Astrocyte (in vitro differentiated cells and primary cell): ENCODE measurements at regions not wholly inside any gene's neighbourhood (a gene's known extent, or its start where the extent isn't known, plus 50 kb on each side); places are given as distances from the start of the nearest gene placed in this dataset.

ENCODE experiments used
- DNase-seq: peaks from one replicate; pipeline ENCODE4 v3.0.0-alpha.2; 2010; ENCODE audit warnings: low read depth
- FAIRE-seq: peaks from 2 replicates; lab custom pipeline; 2011; peaks lifted over from hg19 to GRCh38; lab: Jason Lieb, UNC
- H2AFZ ChIP-seq: 2 replicates; pipeline ENCODE4 v1.6.0; 2012; ENCODE audit warnings: low read depth, low read length, inconsistent platforms
- H3K27ac ChIP-seq: 2 replicates; pipeline ENCODE4 v1.5.1; 2011; ENCODE audit warnings: low read depth, low read length, inconsistent platforms
- H3K27me3 ChIP-seq: 2 replicates; pipeline ENCODE4 v1.6.0; 2011; ENCODE audit warnings: low read length, inconsistent platforms; ENCODE audit not compliant: insufficient read depth
- H3K36me3 ChIP-seq: 2 replicates; pipeline ENCODE4 v1.5.1; 2011; ENCODE audit warnings: low read length, inconsistent platforms; ENCODE audit not compliant: insufficient read depth
- H3K4me1 ChIP-seq: 2 replicates; pipeline ENCODE4 v1.5.1; 2011; ENCODE audit warnings: low read length, inconsistent platforms; ENCODE audit not compliant: insufficient read depth
- H3K4me2 ChIP-seq: 2 replicates; pipeline ENCODE4 v1.6.0; 2012; ENCODE audit warnings: low read length, inconsistent platforms
- H3K4me3 ChIP-seq: 2 replicates; pipeline ENCODE4 v1.5.1; 2011; ENCODE audit warnings: low read depth, mild to moderate bottlenecking, low read length, inconsistent platforms; ENCODE audit not compliant: insufficient read depth
- H3K79me2 ChIP-seq: 2 replicates; pipeline ENCODE4 v1.6.0; 2012; ENCODE audit warnings: mild to moderate bottlenecking, low read length, inconsistent platforms; ENCODE audit not compliant: insufficient read depth
- H3K9ac ChIP-seq: 2 replicates; pipeline ENCODE4 v1.6.0; 2012; ENCODE audit warnings: mild to moderate bottlenecking, low read length, inconsistent platforms
- H3K9me3 ChIP-seq: 2 replicates; pipeline ENCODE4 v1.5.1; 2012; ENCODE audit warnings: low read depth, mild to moderate bottlenecking, low read length, inconsistent platforms; ENCODE audit not compliant: insufficient read depth
- H4K20me1 ChIP-seq: 2 replicates; pipeline ENCODE4 v1.6.0; 2012; ENCODE audit warnings: low read length, inconsistent platforms; ENCODE audit not compliant: insufficient read depth
- H3K27ac Mint-ChIP-seq: one replicate; pipeline ENCODE4 v1.8.0; 2021; ENCODE audit warnings: mild to moderate bottlenecking, mixed read lengths; ENCODE audit not compliant: unreplicated experiment
- H3K27me3 Mint-ChIP-seq: one replicate; pipeline ENCODE4 v1.8.0; 2021; ENCODE audit warnings: low read depth, mixed read lengths; ENCODE audit not compliant: unreplicated experiment
- H3K36me3 Mint-ChIP-seq: one replicate; pipeline ENCODE4 v1.8.0; 2021; ENCODE audit warnings: low read depth, mixed read lengths; ENCODE audit not compliant: unreplicated experiment
- H3K4me1 Mint-ChIP-seq: one replicate; pipeline ENCODE4 v1.8.0; 2021; ENCODE audit warnings: low read depth, mixed read lengths; ENCODE audit not compliant: unreplicated experiment
- H3K4me3 Mint-ChIP-seq: one replicate; pipeline ENCODE4 v1.8.0; 2021; ENCODE audit warnings: mild to moderate bottlenecking, moderate library complexity, mixed read lengths; ENCODE audit not compliant: unreplicated experiment
- H3K9me3 Mint-ChIP-seq: one replicate; pipeline ENCODE4 v1.8.0; 2021; ENCODE audit warnings: mild to moderate bottlenecking, mixed read lengths; ENCODE audit not compliant: unreplicated experiment
- CTCF ChIP-seq: IDR thresholded peaks from 2 replicates; pipeline ENCODE4 v1.5.1; 2011; ENCODE audit warnings: low read depth, mild to moderate bottlenecking, inconsistent platforms, low read length, moderate library complexity; ENCODE audit not compliant: insufficient read depth
- EZH2 ChIP-seq: IDR thresholded peaks from 2 replicates; pipeline ENCODE4 v1.6.1; 2012; ENCODE audit warnings: mild to moderate bottlenecking, low read length, inconsistent platforms; ENCODE audit not compliant: insufficient read depth

- Mint-ChIP-seq H3K27ac (no peak overlapping the region), H3K27me3 (no peaks in the 10 kb centered on the region), H3K4me3 (no peak overlapping the region), H3K9me3 (peaks cover 4% of the 10 kb centered on the region), H3K36me3 (no peaks in the 10 kb centered on the region), H3K4me1 (no peaks in the 10 kb centered on the region)
- H2AFZ ChIP-seq, result no peak overlapping the region
- no peaks in the 10 kb centered on the region for H3K9me3 ChIP-seq
- no peak overlapping the region for H3K4me2 ChIP-seq
- no peak for FAIRE-seq
- H3K4me3 ChIP-seq, result no peak overlapping the region
- H3K27ac ChIP-seq, result no peak overlapping the region
- H3K79me2 ChIP-seq, result no peaks in the 10 kb centered on the region
- H3K4me1 ChIP-seq, result no peaks in the 10 kb centered on the region
- no peak for DNase-seq
- H3K9ac ChIP-seq, result no peak overlapping the region
- no peaks in the 10 kb centered on the region for H3K36me3 ChIP-seq
- TF ChIP-seq CTCF (no peak), EZH2 (no peak)
- no peaks in the 10 kb centered on the region for H4K20me1 ChIP-seq
- H3K27me3 ChIP-seq, result no peaks in the 10 kb centered on the region
These were observed 1243.1 kb upstream of the ADGRB3 start for GRCh38 chr6:67391955-67392354.

- Histone ChIP-seq H2AFZ (no peak overlapping the region), H3K79me2 (no peaks in the 10 kb centered on the region), H3K4me2 (no peak overlapping the region), H3K9me3 (no peaks in the 10 kb centered on the region), H3K9ac (no peak overlapping the region), H3K36me3 (no peaks in the 10 kb centered on the region), H3K27ac (no peak overlapping the region), H3K4me1 (no peaks in the 10 kb centered on the region), H3K4me3 (no peak overlapping the region), H4K20me1 (no peaks in the 10 kb centered on the region), H3K27me3 (no peaks in the 10 kb centered on the region)
- no peak for TF ChIP-seq EZH2
- TF ChIP-seq CTCF, result no peak
- Mint-ChIP-seq H3K36me3 (no peaks in the 10 kb centered on the region), H3K27ac (no peak overlapping the region), H3K27me3 (no peaks in the 10 kb centered on the region), H3K9me3 (no peaks in the 10 kb centered on the region), H3K4me1 (no peaks in the 10 kb centered on the region), H3K4me3 (no peak overlapping the region)
- DNase-seq (no peak), FAIRE-seq (no peak)
These were observed 1265.4 kb upstream of the ADGRB3 start for GRCh38 chr6:67369679-67370078.

- no peaks in the 10 kb centered on the region for H3K27me3 Mint-ChIP-seq
- H3K9me3 Mint-ChIP-seq, result no peaks in the 10 kb centered on the region
- no peak overlapping the region for H3K4me2 ChIP-seq
- no peaks in the 10 kb centered on the region for H3K36me3 ChIP-seq
- no peaks in the 10 kb centered on the region for H4K20me1 ChIP-seq
- no peak for TF ChIP-seq CTCF
- TF ChIP-seq EZH2, result no peak
- no peak overlapping the region for H3K27ac Mint-ChIP-seq
- H3K4me3 Mint-ChIP-seq, result no peak overlapping the region
- no peak overlapping the region for H2AFZ ChIP-seq
- H3K36me3 Mint-ChIP-seq, result no peaks in the 10 kb centered on the region
- H3K4me1 ChIP-seq, result no peaks in the 10 kb centered on the region
- H3K9ac ChIP-seq, result no peak overlapping the region
- no peak for DNase-seq
- H3K9me3 ChIP-seq, result no peaks in the 10 kb centered on the region
- H3K4me3 ChIP-seq, result no peak overlapping the region
- H3K79me2 ChIP-seq, result no peaks in the 10 kb centered on the region
- H3K27me3 ChIP-seq, result no peaks in the 10 kb centered on the region
- H3K27ac ChIP-seq, result no peak overlapping the region
- no peaks in the 10 kb centered on the region for H3K4me1 Mint-ChIP-seq
- no peak for FAIRE-seq
These were observed 1272.1 kb upstream of the ADGRB3 start for GRCh38 chr6:67362976-67363375.
